Stimulated activated CD4-positive, alpha-beta T cell treated with anti-CD3 and anti-CD28 coated beads, Interleukin-12 subunit alpha, Interleukin-12 subunit beta, amount 100 ng/mL, for 4 hours (primary cell): ENCODE measurements at regions not wholly inside any gene's neighbourhood (a gene's known extent, or its start where the extent isn't known, plus 50 kb on each side); places are given as distances from the start of the nearest gene placed in this dataset.
"Not testable (repeated sequence)": the region's sequence is repeated elsewhere in the genome, so short reads cannot be mapped to it uniquely, and the experiment has no call there.

Experiments used
- DNase-seq: peaks from one replicate; pipeline ENCODE4 v3.0.0-alpha.2; 2020

DNA sequence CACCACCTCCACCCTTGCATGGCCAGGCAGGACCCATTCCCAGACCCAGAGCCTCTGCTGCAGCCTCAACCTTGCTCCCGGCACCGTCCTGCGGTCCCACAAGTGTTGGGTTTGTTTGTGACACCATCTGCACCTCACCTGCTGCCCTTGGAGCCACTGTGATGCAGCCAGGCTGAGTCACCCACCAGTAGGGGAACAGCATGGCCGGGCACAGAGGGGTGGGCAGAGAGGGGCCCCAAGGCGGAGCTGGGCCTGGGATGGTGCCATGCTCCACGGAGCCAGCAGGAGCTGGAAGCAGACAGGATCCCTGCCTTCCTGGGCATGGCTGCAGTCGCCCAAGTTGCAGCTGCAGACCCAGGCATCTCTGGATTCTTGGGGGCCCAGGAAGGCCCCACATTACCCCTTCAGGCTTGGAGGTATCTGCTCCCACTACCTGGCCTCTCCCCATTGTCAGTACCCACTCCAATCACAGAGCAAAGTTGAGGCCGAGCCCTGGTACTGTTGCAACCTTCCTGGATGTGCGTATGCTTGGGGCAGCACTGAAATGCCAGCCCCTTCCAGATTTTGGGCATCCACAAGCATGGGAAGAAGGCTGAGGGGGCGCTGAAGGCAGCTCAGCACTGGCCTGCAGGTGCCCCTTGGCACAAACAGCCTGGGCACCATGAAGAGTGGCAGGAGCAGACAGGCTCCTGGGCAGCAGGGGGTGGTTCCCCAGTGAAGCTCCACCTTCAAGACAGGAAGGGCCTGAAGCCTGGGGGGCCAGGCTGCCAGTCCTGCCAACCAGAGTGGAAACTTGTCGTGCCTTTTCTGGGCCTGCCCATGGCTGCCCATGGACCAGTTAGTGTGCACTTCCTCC, 172.8 kb downstream of the MATN1 start:
- DNase-seq = no peak

DNA sequence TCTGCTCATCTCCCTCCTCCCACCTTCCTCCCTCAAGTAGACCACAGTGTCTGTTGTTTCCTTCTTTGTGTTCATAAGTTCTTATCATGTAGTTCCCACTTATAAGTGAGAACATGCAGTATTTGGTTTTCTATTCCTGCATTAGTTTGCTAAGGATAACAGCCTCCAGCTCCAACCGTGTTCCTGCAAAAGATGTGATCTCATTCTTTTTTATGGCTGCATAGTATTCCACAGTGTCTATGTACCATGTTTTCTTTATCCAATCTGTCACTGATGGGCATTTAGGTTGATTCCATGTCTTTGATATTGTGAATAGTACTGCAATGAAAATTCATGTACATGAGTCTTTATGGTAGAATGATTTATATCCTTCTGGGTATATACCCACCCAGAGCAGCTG, 173.5 kb downstream of the MATN1 start:
- not testable (repeated sequence) for DNase-seq

DNA sequence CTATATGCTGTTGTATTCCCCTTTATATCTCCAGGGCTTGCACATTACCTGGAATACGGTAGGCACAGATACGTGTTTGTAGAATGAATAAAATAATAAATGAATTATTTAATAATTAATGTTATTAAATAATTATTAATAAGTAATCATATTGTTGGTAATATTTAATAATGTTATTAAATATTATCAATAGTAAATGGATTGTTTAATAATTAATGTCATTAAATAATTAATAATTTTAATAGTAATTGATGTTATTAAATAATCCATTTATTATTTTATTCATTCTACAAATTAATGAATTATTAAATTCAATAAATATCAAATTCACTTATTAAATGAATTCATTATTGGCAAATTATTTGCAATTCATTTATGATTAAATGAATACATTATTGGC, 175.1 kb downstream of the MATN1 start:
- DNase-seq = no peak

DNA sequence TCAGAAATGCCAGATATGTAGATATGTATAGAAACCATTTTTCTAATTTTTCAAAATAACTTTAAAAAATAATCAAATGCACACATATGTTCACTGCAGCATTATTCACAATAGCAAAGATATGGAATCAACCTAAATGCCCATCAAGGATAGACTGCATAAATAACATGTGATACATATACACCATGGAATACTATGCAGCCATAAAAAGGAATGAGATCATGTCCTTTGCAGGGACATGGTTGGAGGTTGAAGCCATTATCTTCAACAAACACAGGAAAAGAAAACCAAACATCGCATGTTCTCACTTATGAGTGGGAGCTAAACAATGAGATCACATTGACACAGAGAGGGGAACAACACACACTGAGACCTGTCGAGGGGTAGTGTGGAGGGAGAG, 176.1 kb downstream of the MATN1 start:
- DNase-seq = not testable (repeated sequence)

DNA sequence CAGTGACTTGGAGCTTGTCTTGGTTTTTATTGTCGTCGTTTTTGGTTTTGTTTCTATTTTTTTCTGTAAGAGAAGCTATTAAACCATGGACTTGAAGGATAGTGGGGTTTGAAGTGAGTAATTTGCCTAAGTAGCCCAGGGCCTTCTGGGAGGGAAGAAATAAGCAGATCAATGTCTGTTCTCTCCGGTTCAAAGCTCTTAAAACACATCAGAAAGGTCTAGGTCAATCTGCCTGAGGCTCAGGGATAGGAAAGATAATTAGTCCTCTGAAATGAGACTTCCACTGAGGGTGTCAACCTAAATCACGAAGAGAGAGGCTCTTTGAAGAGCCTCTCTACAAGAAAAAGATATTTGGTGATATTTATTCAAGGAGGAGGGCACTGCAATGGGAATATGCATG, 178.0 kb downstream of the MATN1 start:
- no peak for DNase-seq

DNA sequence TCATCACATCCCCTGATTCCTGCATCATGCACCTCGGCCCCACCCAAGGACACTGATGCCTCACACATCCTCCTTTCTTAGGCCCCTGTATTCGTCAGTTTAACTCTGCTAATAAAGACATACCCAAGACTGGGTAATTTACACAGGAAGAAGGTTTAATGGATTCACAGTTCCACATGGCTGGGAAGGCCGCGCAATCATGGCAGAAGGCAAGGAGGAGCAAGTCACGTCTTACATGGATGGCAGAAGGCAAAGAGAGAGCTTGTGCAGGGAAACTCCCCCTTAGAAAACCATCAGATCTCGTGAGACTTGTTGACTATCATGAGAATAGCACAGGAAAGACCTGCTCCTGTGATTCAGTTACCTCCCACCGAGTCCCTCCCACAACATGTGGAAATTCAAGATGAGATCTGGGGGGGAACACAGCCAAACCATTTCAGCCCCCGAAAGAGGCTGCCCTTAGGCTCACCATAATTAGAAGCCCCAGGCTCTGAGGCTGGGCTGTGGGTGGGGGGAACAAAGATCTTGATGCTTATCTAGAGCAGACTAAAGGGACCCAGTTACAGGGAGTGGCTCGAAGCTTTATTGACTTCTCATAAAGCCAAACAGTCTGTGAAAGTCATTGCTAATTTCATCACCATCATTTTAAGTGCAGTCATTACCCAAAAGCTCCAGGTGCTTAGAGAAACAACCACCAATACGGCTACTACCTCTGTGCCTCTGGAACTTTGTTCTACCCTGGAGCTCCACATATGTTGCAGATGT, 181.5 kb downstream of the MATN1 start:
- DNase-seq = no peak

DNA sequence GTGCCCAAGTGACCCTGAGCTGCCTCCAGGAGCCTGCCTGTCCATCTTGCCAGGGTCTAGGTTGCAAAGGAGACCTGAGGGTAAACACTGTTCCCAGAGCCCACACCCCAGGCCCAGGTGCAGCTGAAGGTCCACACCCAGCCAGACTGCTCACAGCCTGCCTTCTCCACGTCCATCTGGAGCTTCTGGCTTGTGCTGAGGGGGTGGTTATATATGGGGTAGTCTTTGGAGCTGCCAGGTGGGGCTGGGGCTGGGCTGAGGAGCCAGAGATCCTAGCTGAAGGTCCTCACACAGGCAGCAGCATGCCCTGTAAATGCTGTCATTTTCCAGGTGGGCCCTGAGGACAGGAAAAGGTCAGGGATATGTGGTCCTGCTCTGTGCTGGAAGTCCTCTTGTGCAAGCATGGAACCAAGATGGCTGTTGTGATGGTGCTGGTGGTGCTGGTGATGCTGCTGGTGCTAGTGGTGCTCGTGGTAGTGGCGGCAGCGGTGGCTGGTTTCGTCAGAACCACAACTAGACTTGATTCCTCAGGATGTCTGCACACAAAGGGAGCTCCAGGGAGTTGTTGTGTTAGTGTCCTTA, 182.7 kb downstream of the MATN1 start:
- DNase-seq = no peak

DNA sequence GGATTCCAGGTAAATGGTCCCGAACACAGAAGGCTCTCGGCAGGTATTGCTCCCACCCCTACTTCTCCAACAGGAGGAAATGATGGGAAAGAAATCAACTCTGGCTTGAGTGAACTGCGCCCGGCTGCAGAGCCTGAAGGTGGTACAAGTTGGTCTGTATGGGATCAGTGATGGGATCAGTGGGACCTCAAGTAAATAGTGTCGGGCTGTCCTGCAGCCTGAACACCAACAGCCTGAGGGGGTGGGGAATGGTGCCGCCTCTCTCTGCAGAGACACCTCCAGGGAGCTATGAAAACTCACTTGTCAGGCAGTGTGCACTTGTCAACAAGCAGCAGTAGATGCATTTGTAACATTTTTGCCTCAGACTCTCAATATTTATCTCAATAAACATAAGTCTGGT, 183.5 kb downstream of the MATN1 start:
- no peak for DNase-seq

DNA sequence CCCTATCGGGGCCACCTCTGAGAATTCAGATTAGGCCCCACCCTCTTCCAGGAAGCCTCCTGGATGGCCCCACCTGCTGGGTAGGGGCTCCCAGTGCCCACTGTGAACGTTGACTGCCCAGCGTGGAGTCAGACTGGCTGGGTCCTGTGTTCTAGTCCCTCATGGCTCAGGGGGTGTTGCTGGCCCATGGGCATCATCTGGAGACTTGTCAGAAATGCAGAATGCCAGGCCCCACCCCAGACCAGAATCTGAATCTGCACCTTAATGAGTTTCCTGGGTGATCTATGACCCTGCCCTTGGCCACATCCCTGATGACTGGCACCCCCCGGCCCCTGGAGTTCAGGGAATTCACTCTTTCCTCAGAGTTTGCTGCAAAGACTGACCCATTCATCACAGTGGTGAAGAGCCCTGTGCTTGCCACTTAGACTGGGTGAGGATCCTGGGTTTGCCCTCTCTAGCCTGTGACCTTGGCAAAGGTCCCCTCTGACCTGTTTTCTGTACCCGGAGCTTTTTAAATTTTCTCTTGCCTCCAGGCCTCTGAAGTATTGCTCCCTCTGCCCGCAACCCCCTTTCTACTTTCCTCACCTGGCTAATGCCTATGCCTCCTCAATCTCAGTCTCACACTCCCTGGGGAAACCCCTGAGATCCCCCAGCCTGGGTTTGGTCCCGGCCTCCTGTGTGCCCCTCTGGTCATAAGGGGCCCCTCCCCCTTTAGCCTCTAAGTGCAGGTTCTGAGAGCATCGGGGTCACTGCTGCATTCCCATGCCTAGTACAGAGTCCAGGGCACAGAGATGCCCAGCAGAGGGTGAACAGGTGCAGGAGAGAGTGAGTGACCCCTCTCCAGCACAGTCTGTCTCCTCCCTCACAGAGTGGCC, 184.2 kb downstream of the MATN1 start:
- DNase-seq = no peak

DNA sequence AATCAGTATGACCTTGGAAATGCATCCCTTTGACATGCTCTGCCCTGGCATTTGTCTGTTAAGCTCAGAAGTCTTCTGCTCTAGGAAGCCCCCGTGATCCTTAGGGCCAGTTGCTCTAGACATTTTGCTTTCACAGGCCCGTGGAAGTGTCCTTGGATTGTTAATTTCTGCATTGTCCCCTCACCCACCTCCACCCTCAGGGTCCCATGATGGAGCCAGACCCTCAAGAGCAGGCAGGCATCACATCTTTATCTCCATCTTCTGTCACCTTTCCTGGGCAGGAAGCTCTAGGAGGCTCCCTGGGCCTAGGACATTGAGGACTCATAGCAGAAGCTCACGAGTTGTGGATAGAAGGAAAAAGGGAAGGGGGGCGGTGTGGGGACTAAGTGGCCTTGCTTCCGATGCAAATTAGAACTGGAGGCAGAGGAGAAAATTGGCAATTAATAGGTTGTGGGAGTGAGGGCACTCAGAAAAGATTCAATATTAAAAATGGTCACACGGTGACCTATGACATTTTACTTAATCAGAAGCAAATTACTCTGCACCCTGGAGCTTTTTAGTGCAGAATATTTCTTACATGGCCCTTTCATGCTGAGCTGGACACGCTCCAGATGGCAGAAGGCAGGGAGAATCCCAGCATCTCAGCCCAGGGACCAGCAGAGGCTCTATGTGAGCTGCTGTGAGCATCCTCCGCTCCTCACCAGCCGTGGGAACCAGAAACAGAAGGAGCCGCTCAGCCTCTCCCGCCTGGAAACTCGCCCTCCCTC, 185.0 kb downstream of the MATN1 start:
- no peak for DNase-seq

DNA sequence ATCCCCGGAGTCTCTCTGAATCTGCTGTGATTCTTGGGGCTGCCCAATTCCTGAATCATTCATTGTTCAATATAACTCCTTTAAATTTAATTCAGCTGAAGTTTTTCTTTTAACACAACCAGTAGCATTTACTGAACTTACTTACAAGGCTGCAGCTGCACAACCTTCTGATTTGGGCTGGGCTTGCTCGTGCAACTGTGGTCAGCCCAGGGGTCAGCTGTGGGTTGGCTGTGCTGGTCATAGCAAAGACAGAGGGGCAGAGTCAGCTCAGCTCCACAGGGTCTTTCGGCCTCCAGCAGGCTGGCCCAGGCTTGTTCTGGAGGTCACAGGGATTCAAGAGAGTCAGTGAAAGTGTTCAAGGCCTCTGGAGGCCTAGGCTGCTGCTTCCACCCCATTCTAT, 186.1 kb downstream of the MATN1 start:
- DNase-seq = no peak

DNA sequence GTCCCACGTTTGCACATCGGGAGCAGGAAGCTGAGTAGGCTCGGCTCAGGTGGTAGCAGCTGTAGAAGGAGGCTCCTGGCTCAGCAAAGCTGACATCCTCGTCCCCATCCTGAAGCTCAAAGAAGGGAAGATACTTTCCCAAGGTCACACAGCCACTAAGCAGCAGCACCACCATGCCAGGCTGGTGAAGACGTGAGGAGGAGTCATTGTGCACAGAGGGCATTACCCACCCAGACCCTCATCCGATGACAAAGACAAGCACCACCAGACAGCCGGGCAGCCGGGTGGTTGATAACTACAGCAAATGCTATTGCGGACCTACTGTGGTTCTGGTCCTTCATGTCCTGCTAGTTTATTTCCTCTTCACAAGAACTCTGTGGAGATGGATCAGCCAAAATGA, 186.9 kb downstream of the MATN1 start:
- DNase-seq = no peak

DNA sequence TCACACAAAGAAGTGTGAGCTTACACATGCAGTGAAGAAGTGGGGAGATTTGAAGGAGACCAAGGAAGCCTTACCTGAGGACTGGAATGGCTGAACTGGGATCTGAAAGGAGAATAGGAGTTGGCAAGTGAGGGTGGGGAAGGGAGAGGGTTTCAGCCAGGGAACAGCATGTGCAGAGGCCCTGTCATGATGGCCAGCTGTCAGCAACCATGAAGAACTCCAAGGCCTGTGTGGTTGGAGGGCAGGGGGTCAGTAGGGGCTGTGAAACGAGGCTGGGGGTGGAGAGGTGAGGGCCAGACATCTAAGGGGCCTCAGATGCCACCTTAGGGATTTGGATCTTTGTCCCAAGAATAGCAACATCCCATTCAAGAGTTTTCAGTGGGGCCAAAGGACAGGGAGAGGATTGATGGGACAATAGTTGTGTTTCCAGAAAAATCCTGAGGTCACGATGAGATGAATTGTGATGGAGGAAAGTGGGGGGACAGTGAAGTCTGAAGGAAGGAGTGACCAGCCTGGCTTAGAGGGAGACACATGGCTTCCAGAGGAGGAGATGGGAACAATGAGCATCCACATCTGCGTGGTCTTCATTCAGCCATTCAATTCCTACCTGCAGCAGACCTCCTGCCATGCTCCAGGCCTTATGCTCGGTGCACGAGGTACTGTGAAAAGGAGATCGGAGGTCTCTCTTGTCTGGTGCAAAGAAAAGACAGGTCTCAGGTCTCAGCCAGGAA, 187.6 kb downstream of the MATN1 start:
- no peak for DNase-seq

DNA sequence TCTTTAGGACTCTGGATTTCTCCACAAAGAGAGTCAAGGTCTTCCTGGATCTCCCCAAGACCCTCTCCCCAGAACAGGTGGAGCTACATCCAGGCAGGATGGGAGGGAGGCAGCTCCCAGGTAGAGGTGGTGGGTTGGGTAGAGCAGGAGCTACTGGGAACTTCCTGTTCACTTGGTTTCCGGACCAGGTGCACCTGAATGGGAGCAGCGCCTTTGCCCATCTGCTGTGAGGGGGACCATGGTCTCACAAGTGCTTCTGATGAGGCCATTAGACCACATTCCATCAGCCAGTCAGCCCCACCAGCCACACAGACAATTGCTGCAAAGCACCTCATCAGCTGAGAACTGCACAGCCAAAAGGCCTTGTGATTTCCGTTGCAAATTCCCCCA, 188.8 kb downstream of the MATN1 start:
- no peak for DNase-seq

DNA sequence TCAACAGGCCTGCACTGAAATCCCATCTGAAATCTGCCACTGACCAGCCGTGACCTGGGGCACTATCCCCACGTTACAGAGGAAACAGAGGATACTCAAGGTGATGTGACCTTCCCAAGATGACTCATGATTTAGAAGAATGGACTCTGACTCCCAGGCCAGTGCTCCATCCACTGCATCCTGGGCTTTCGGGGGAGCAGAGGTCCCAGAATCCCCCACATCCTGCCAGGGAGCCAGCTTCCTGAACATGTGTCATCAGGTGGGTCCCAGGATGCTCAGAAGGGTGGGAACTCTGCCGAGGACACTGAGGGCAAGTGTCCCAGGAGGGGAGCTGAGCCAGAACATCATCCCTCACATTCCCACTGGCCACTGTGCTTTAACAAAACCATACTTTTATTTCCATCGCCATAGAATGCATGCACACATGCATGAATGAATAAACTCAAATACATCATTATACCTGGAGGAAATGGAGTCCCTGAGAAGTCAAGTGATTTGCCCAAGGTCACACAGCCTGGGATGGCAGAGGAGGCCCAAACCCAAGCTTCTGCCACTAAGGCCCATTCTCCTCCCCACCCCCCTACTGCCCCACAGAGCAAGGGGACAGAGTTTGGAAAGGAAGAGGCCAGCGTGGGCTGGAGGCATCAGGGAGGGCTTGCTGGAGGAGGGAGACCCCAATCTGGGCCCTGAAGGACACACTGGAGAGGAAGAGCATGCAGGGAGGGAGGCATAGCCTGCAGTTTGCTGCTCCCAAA, 189.4 kb downstream of the MATN1 start:
- DNase-seq = no peak

DNA sequence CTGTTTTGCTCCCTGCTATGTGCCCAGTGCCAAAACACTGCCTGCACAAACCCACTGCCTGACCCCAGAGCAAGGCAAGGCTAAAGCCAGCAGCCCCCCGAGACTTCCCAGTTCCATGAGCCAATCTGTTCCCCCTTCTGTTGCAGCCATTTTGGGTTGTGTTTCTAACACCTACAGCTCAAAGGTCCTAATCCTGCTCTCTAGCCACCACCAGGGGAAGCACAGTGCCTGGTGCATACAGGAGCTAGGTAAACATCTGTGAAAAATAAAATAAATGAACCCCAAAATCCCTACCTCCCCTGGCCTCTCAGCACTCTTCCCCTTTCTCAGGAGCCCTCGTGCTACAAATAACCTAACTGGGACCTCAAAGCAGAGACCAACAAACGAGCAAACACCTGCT, 190.2 kb downstream of the MATN1 start:
- no peak for DNase-seq

DNA sequence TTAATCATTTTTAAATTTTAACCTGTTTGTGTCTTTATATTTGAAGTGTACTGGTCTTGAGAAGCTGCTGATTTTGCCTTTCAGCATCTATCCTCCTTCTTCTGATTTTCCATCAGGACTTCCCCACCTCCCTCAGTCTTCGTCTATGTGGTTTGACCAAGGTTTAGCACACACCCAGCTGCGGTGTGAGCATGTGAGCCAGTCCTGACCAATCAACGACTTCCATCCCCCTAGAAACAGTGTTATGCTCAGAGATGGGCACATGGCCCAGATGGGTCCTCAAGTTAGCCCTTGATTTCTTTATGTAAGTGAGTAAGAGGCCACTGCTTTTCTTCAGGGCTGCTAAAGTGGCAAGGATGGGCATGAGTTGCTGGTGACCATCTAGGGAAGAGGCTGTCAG, 190.8 kb downstream of the MATN1 start:
- no peak for DNase-seq

DNA sequence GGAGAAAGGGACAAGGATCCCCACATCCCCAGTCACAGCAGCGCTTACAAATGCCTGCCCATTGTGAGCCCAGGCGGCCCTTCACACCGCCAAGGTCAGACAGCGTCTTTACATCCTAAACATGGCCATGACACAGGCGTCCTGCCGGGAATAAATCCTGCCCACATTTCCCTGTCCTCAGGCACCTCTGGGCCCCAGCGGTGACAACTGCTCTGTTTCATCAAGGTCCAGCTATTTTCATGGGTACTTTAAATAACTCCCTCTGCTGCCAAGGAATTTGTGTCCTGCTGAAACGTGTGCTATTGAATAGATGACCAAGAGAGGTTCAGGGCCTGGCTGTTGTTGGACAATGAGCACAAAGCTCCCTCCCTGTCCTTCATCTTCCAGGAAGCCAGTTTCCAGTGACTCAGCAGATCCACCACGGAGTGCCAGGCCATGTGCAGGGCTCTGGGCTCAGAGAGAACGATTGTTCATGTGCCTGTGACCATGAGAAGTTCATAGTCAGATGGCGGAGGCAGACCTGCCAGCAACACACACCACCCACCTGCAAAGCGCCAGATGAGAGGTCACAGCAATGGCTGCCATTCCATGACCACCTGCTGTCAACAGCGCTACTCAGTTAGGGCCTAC, 195.8 kb downstream of the MATN1 start:
- DNase-seq = no peak

DNA sequence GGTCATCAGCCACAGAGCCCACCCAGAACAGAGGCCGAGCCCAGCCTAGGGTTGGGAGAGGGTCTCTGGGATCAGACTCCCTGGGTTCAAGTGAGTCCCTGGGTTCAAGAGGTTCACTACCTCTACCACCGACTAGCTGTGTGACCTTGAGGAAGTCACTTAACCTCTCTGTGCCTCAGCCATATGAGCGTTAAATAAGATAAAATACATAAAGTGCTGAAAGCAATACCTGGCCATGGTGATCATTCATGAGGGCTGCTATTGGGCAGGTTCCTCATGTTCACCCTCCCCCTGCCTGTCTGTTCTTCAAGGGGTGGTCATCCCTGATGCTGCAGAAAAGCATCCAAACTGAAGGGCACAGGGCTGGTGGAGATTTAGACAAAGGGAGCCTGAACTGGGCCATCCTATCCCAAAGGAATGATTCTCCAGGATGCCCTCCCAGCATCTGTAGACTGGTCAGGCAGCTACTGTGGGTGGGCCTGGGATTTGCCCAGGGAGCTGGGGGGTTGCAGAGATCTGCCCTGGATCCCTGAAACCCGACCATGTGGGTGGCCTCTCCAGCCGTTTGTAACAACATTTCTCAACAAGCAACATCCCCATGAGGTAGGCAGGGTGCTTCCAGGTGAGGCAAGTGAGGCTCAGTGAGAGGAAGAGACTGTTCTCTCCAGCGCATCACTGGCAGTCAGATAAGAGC, 196.6 kb downstream of the MATN1 start:
- no peak for DNase-seq
